ENCODE measurements at regions not wholly inside any gene's neighbourhood (a gene's known extent, or its start where the extent isn't known, plus 50 kb on each side); places are given as distances from the start of the nearest gene placed in this dataset.

DNA sequence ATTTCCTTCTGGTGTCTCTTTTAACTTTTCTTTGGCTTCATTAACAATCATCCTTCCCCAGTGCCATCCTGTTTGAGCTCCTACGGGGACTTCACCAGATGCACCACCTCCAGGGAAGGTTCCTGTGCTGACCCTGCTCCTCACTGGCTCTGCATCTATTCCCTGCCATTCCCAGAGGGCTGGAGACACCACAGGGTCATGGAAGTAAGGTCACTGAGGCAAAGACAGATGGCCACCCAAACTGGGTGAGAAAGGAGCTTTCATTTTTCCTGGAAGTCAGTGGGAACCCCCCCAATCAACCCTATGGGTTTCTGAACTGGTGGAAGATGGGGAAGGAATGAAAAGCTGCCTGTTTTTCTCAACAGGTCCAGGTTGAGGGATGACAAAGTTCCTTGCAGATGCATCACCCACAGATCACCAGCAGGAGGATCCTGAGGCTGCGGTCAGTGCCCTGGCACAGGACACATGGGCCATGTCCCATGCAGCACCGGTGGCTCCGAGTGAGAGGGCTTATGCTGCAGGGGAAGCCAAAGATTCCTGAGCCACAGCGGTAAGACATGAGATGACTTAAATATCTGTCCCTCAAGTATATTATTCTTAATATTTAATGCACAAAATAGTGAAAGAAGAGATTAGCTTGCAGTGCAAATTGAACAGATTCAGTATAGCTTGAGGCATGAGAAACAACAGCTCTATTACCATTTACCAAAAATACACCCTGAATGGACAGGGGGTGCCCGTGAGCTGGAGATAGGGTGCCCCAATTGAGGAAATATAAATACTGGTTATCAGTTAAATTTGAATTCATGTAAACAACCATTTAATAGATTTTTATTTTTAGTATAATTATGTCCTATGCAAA is 73.0 kb upstream of the VPREB1 start:
- TF ChIP-seq, protein P1, sequence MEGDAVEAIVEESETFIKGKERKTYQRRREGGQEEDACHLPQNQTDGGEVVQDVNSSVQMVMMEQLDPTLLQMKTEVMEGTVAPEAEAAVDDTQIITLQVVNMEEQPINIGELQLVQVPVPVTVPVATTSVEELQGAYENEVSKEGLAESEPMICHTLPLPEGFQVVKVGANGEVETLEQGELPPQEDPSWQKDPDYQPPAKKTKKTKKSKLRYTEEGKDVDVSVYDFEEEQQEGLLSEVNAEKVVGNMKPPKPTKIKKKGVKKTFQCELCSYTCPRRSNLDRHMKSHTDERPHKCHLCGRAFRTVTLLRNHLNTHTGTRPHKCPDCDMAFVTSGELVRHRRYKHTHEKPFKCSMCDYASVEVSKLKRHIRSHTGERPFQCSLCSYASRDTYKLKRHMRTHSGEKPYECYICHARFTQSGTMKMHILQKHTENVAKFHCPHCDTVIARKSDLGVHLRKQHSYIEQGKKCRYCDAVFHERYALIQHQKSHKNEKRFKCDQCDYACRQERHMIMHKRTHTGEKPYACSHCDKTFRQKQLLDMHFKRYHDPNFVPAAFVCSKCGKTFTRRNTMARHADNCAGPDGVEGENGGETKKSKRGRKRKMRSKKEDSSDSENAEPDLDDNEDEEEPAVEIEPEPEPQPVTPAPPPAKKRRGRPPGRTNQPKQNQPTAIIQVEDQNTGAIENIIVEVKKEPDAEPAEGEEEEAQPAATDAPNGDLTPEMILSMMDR (IDR thresholded peaks at IDR 0.05) = no peak
- no peak for TF ChIP-seq POLR2A (IDR thresholded peaks at IDR 0.05)
- intact Hi-C loops (cut with DNase I) = no loop called here
- Histone ChIP-seq H3K27me3 (no peaks in the 10 kb centered on the region), H3K4me1 (no peaks in the 10 kb centered on the region), H3K9me3 (no peaks in the 10 kb centered on the region), H3K36me3 (no peaks in the 10 kb centered on the region), H3K27ac (no peak overlapping the region), H3K4me3 (replicated peaks in 1 of 3) (no peak overlapping the region)
- DNase-seq = no peak
- WGBS, 2 donors = 44 to 49% methylated on average over 6 of the region's 6 CpGs

DNA sequence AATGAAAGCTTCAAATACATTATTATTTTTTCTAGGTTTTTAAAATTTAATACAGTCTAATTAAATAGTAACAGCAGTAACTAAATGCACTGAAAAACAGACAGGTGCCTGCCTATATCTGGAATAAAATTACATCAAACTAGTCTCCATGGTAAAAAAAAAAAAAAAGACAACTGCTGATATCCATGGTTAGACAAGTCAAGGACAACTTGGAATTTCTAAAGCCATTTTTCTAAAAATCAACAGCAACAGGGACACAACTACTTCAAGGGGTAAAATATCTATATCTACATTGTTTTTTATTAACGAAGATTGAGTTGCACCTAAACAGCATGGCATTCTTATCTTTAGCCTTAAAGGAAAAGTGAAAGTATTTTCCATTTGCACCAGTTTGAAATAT is 74.7 kb upstream of the VPREB1 start:
- no peak for TF ChIP-seq POLR2A (IDR thresholded peaks at IDR 0.05)
- TF ChIP-seq, protein P1 (IDR thresholded peaks at IDR 0.05) = no peak
- Histone ChIP-seq H3K36me3 (no peaks in the 10 kb centered on the region), H3K27me3 (no peaks in the 10 kb centered on the region), H3K9me3 (no peaks in the 10 kb centered on the region), H3K4me3 (replicated peaks in 1 of 3) (no peak overlapping the region), H3K27ac (no peak overlapping the region), H3K4me1 (no peaks in the 10 kb centered on the region)
- DNase-seq = no peak
- intact Hi-C loops (cut with DNase I) = no loop called here
- 73 to 84% methylated on average over 1 of the region's 1 CpG for WGBS, 2 donors

DNA sequence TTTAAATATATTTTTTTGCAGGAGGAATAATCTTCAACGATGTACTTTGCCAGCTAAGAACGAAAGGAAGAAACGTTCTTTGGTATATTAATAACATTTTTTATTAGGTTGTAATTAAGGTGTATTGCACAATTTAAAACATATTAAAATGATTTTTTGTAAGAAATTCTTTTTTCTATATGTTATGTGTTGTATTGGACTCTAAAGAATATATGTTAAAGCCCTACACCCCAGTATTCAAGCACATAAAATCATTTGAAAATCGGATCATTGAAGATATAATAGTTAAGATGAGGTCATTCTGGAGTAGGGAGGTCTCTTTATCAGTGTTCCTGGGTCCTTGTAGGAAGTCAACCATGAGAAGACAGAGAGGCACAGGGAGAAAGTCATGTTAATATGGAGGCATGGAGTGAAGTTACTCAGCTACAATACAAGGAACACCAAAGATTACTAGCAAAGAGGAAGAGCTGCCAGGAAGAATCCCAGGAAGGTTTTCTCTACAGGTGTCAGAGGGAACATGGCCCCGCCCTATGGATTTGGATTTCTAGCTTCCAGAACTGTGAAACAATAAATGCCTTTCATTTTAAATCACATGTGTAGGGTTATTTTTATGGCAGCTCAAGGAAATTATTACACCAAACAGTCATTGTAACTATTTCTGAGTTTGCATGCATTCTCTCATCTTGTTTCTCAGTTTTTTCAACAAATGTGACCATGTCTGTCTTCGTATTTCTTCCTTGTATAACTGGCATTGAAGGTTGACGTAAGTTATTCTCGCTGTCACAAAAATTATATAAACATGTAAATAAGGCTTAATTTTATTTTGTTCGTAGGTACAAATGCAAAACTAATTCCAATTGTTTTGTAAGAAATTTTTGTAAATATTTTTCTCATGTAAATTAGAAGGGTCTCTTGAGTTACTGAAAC is 75.4 kb upstream of the VPREB1 start:
- no peaks in the 10 kb centered on the region for H3K4me1 ChIP-seq
- 68 to 73% methylated on average over 9 of the region's 9 CpGs for WGBS, 2 donors
- H3K27ac ChIP-seq = no peak overlapping the region
- H3K27me3 ChIP-seq = no peaks in the 10 kb centered on the region
- intact Hi-C loops (cut with DNase I) = no loop called here
- DNase-seq = no peak
- H3K4me3 ChIP-seq (replicated peaks in 1 of 3) = no peak overlapping the region
- TF ChIP-seq, protein P1 (IDR thresholded peaks at IDR 0.05) = no peak
- TF ChIP-seq POLR2A (IDR thresholded peaks at IDR 0.05) = no peak
- H3K36me3 ChIP-seq = no peaks in the 10 kb centered on the region
- no peaks in the 10 kb centered on the region for H3K9me3 ChIP-seq

DNA sequence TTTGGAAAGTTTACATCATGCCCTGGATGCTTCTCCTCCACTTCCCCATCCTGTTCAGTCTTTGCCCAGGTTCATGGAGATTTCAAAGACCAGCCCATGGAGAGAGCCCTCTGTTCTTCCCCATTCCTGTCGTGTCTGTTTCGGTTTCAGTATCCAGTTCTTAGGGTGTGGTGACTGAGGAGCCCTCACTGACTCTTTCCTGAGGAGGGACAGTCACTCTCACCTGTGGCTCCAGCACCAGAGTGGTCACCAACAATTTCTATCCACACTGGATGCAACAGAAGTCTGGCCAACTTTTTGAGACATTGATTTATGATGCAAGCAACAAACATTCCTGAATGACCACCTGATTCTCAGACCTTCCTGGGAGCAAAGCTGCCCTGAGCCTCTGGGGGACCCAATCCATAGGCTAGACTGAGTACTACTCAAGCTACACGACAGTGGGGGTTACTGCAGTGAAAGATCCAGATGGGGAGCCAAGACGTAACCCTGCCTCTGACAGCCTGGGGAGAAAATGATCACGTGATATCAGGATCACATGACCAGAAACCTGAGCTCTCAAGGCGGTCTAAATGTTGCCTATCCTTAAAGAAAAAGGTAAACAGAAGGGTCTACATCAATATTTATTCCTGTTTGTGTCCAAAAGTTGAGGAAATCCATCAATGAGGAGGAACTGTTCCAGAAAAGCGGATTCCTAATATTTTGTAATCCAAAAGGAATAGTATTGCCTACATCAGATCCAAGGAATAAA is 76.2 kb upstream of the VPREB1 start:
- Histone ChIP-seq H3K4me1 (no peaks in the 10 kb centered on the region), H3K27me3 (no peaks in the 10 kb centered on the region), H3K27ac (no peak overlapping the region), H3K9me3 (no peaks in the 10 kb centered on the region), H3K4me3 (replicated peaks in 1 of 3) (no peak overlapping the region), H3K36me3 (no peaks in the 10 kb centered on the region)
- TF ChIP-seq, protein P1 (IDR thresholded peaks at IDR 0.05) = no peak
- no peak for TF ChIP-seq POLR2A (IDR thresholded peaks at IDR 0.05)
- DNase-seq = no peak
- WGBS, 2 donors = 46 to 54% methylated on average over 7 of the region's 7 CpGs
- intact Hi-C loops (cut with DNase I) = no loop called here
